OCI-LY1 (cell line): ENCODE measurements at regions not wholly inside any gene's neighbourhood (a gene's known extent, or its start where the extent isn't known, plus 50 kb on each side); places are given as distances from the start of the nearest gene placed in this dataset.

Experiments
- H2AFZ ChIP-seq: fragments of 200-600 bp; sonication (generic), shearing (Covaris generic); 2 replicates; pipeline ENCODE4 v1.6.0; 2014; ENCODE audit warnings: antibody characterized with exemption, mild to moderate bottlenecking, low read length
- H3F3A ChIP-seq: fragments of 200-600 bp; sonication (generic), shearing (Covaris generic); 2 replicates; pipeline ENCODE4 v1.6.0; 2014; ENCODE audit warnings: mild to moderate bottlenecking, antibody characterized with exemption, low read length, moderate library complexity; ENCODE audit not compliant: insufficient read depth
- H3K27ac ChIP-seq: fragments of 200-600 bp; sonication (generic); 2 replicates; pipeline ENCODE4 v1.5.1; 2014; ENCODE audit warnings: low read length, mixed run types, mild to moderate bottlenecking, low read depth; ENCODE audit not compliant: poor library complexity, severe bottlenecking
- H3K27me3 ChIP-seq: fragments of 200-600 bp; sonication (generic); 2 replicates; pipeline ENCODE4 v1.6.0; 2014; ENCODE audit warnings: antibody characterized with exemption, mild to moderate bottlenecking, low read length, moderate library complexity; ENCODE audit not compliant: insufficient read depth
- H3K36me3 ChIP-seq: fragments of 200-600 bp; sonication (generic); 2 replicates; pipeline ENCODE4 v1.6.1; 2014; ENCODE audit warnings: mild to moderate bottlenecking, antibody characterized with exemption, low read length, moderate library complexity, mixed read lengths; ENCODE audit not compliant: insufficient read depth
- H3K4me1 ChIP-seq: fragments of 200-600 bp; sonication (generic); 2 replicates; pipeline ENCODE4 v1.5.1; 2014; ENCODE audit warnings: mild to moderate bottlenecking, low read length, moderate library complexity; ENCODE audit not compliant: insufficient read depth, severe bottlenecking
- H3K4me2 ChIP-seq: fragments of 200-600 bp; sonication (generic), shearing (Covaris generic); 2 replicates; pipeline ENCODE4 v1.6.1; 2014; ENCODE audit warnings: low read length
- H3K4me3 ChIP-seq: fragments of 200-600 bp; sonication (generic); 2 replicates; pipeline ENCODE4 v1.5.1; 2014; ENCODE audit warnings: low read length, low read depth, mild to moderate bottlenecking, mixed read lengths; ENCODE audit not compliant: poor library complexity, severe bottlenecking
- H3K79me2 ChIP-seq: fragments of 200-600 bp; shearing (Covaris generic); 2 replicates; pipeline ENCODE4 v1.6.1; 2016; ENCODE audit warnings: mixed run types, low read length, mixed read lengths; ENCODE audit not compliant: insufficient read depth
- H3K9ac ChIP-seq: fragments of 200-600 bp; sonication (generic), shearing (Covaris generic); 2 replicates; pipeline ENCODE4 v1.6.1; 2014; ENCODE audit warnings: mild to moderate bottlenecking, low read length, mixed read lengths
- H3K9me2 ChIP-seq: fragments of 200-600 bp; sonication (generic), shearing (Covaris generic); 2 replicates; pipeline ENCODE4 v1.6.1; 2014; ENCODE audit warnings: low read depth, mild to moderate bottlenecking, low read length, mixed read lengths
- H3K9me3 ChIP-seq: fragments of 200-600 bp; shearing (Covaris generic); 2 replicates; pipeline ENCODE4 v1.6.1; 2014; ENCODE audit warnings: low read length, mixed read lengths
- H4K20me1 ChIP-seq: fragments of 200-600 bp; sonication (generic), shearing (Covaris generic); 2 replicates; pipeline ENCODE4 v1.6.0; 2016; ENCODE audit warnings: mild to moderate bottlenecking, low read length; ENCODE audit not compliant: insufficient read depth
- CTCF ChIP-seq: fragments of 200-600 bp; sonication (generic), shearing (Covaris generic); IDR thresholded peaks from 2 replicates; pipeline ENCODE4 v1.5.1; 2017; ENCODE audit warnings: mild to moderate bottlenecking, antibody characterized with exemption, low read length, moderate library complexity, mixed read lengths
- EZH2 ChIP-seq: fragments of 200-600 bp; sonication (generic), shearing (Covaris generic); IDR thresholded peaks from 2 replicates; pipeline ENCODE4 v1.8.0; 2017; ENCODE audit warnings: borderline replicate concordance, mixed run types, mild to moderate bottlenecking, antibody characterized with exemption, low read length, moderate library complexity, mixed read lengths

DNA sequence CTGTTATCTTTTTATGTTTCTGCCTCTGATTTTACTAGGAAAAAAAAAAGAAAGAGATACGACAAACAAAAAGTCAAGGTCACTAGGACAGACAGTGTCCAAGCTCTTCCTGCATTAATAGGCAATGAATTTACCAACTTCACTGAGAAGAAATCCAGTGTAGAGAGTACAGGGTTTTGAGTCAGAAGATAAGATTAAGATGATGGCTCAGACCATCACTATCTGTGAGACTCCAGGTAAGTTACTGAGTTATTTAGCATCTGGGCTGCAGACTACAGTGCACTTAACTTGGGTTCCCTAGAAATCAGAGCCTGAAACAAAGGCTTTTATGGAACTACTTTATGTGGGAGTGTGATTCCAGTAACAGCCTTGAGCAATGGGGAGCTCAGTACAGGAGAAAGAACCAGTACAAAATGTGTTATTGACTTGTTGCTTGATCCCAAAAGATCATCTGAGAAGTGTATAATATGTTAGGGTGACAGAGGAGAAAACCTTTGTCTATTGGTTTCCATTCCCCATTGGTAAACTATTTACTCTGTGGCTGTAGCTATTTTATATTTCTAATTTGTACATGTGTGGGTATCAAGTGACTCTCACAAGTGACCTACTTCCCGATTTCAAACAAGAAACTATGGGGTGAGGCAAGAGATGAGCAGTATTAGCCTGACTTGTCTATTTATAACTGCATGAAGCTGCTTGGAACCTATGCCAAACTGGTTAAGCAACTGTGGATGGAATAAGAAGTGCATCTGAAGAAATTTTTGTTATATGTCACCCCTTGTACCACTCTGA, 395.8 kb downstream of the RAB38 start:
- H3K4me1 ChIP-seq, result no peaks in the 10 kb centered on the region
- no peak overlapping the region for H2AFZ ChIP-seq
- no peak overlapping the region for H3K4me2 ChIP-seq
- no peaks in the 10 kb centered on the region for H3F3A ChIP-seq
- H3K9ac ChIP-seq, result no peak overlapping the region
- no peak overlapping the region for H3K27ac ChIP-seq
- H3K9me2 ChIP-seq, result no peaks in the 10 kb centered on the region
- H3K27me3 ChIP-seq, result no peaks in the 10 kb centered on the region
- no peaks in the 10 kb centered on the region for H3K79me2 ChIP-seq
- TF ChIP-seq CTCF (no peak), EZH2 (no peak)
- no peaks in the 10 kb centered on the region for H3K36me3 ChIP-seq
- no peaks in the 10 kb centered on the region for H3K9me3 ChIP-seq
- H3K4me3 ChIP-seq, result no peak overlapping the region
- no peaks in the 10 kb centered on the region for H4K20me1 ChIP-seq

DNA sequence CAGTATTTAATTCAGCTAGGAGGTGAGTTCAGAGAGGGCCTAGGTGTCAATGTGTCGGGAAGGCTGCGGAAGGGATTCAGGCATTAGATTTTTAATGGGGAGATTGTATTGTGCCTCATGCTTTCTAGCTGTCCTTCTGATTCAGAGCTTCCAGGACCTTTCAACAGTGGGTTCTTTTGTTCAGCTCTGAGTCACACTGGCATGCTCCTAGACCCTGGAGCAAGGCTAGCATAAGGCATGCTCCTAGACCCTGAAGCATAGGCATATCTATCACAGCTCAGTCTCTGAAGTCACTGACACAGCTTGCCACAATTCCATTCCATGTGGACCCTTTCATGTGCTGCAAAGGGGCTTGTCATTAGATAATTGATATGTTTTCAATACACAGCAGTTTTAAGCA, 396.9 kb downstream of the RAB38 start:
- no peaks in the 10 kb centered on the region for H3K9me3 ChIP-seq
- H3K79me2 ChIP-seq, result no peaks in the 10 kb centered on the region
- H3K4me3 ChIP-seq, result no peak overlapping the region
- no peak overlapping the region for H3K27ac ChIP-seq
- H4K20me1 ChIP-seq, result no peaks in the 10 kb centered on the region
- TF ChIP-seq CTCF (no peak), EZH2 (no peak)
- no peaks in the 10 kb centered on the region for H3K4me1 ChIP-seq
- no peaks in the 10 kb centered on the region for H3K9me2 ChIP-seq
- no peak overlapping the region for H3K9ac ChIP-seq
- H3K27me3 ChIP-seq, result no peaks in the 10 kb centered on the region
- no peaks in the 10 kb centered on the region for H3K36me3 ChIP-seq
- H3K4me2 ChIP-seq, result no peak overlapping the region
- H2AFZ ChIP-seq, result no peak overlapping the region
- no peaks in the 10 kb centered on the region for H3F3A ChIP-seq

- no peaks in the 10 kb centered on the region for H3K4me1 ChIP-seq
- H2AFZ ChIP-seq, result no peak overlapping the region
- H3K9me3 ChIP-seq, result no peaks in the 10 kb centered on the region
- no peak overlapping the region for H3K27ac ChIP-seq
- no peak overlapping the region for H3K9ac ChIP-seq
- TF ChIP-seq CTCF, result no peak
- TF ChIP-seq EZH2, result no peak
- H3K79me2 ChIP-seq, result no peaks in the 10 kb centered on the region
- H4K20me1 ChIP-seq, result no peaks in the 10 kb centered on the region
- H3K27me3 ChIP-seq, result no peaks in the 10 kb centered on the region
- no peak overlapping the region for H3K4me2 ChIP-seq
- no peaks in the 10 kb centered on the region for H3K9me2 ChIP-seq
- H3K4me3 ChIP-seq, result no peak overlapping the region
- H3F3A ChIP-seq, result no peaks in the 10 kb centered on the region
- H3K36me3 ChIP-seq, result no peaks in the 10 kb centered on the region
Observed at GRCh38 chr11:87775036-87775435, 400.2 kb downstream of the RAB38 start.
